GM18517 (cell line): ENCODE measurements at regions not wholly inside any gene's neighbourhood (a gene's known extent, or its start where the extent isn't known, plus 50 kb on each side); places are given as distances from the start of the nearest gene placed in this dataset.

Source experiments
- ATAC-seq: cut with Tn5 transposase; IDR thresholded peaks from one replicate; pipeline ENCODE4 v1.9.1; 2021; ENCODE audit warnings: mild to moderate bottlenecking, moderate library complexity; ENCODE audit not compliant: unreplicated experiment

GRCh38 chr5:28780083-28780692 lies 1741.8 kb upstream of the CDH9 start:
- ATAC-seq, result no peak

- no peak for ATAC-seq
These were observed 1740.9 kb upstream of the CDH9 start for GRCh38 chr5:28779161-28779754.

- no peak for ATAC-seq
These were observed 1731.9 kb upstream of the CDH9 start for GRCh38 chr5:28770307-28770706.

GRCh38 chr5:28766565-28767158 lies 1728.3 kb upstream of the CDH9 start:
- no peak for ATAC-seq

GRCh38 chr5:28751396-28751795 lies 1713.0 kb upstream of the CDH9 start:
- no peak for ATAC-seq

- ATAC-seq, result no peak
These were observed 1711.9 kb upstream of the CDH9 start for GRCh38 chr5:28750251-28750650.

GRCh38 chr5:28748446-28748845 lies 1710.1 kb upstream of the CDH9 start:
- no peak for ATAC-seq

- no peak for ATAC-seq
These were observed 1705.3 kb upstream of the CDH9 start for GRCh38 chr5:28743716-28744110.

GRCh38 chr5:28743025-28743715 lies 1704.8 kb upstream of the CDH9 start:
- ATAC-seq, result no peak

- no peak for ATAC-seq
These were observed 1699.3 kb upstream of the CDH9 start for GRCh38 chr5:28737682-28738081.

- ATAC-seq, result no peak
These were observed 1698.8 kb upstream of the CDH9 start for GRCh38 chr5:28737222-28737621.

- no peak for ATAC-seq
These were observed 1696.0 kb upstream of the CDH9 start for GRCh38 chr5:28734396-28734795.

- no peak for ATAC-seq
These were observed 1690.7 kb upstream of the CDH9 start for GRCh38 chr5:28729067-28729466.

GRCh38 chr5:28726815-28727214 lies 1688.4 kb upstream of the CDH9 start:
- ATAC-seq, result no peak

GRCh38 chr5:28725001-28725400 lies 1686.6 kb upstream of the CDH9 start:
- no peak for ATAC-seq

GRCh38 chr5:28714907-28715698 lies 1676.7 kb upstream of the CDH9 start:
- ATAC-seq, result no peak

GRCh38 chr5:28710360-28710759 lies 1672.0 kb upstream of the CDH9 start:
- no peak for ATAC-seq

GRCh38 chr5:28708472-28708871 lies 1670.1 kb upstream of the CDH9 start:
- ATAC-seq, result no peak

- ATAC-seq, result no peak
These were observed 1669.3 kb upstream of the CDH9 start for GRCh38 chr5:28707706-28708105.

GRCh38 chr5:28703651-28704260 lies 1665.4 kb upstream of the CDH9 start:
- no peak for ATAC-seq

- no peak for ATAC-seq
These were observed 1653.1 kb upstream of the CDH9 start for GRCh38 chr5:28691526-28691925.
